NCI-H226 (cell line): ENCODE measurements at regions not wholly inside any gene's neighbourhood (a gene's known extent, or its start where the extent isn't known, plus 50 kb on each side); places are given as distances from the start of the nearest gene placed in this dataset.

ENCODE experiments used
- DNase-seq: peaks from one replicate; pipeline ENCODE4 v3.0.0-alpha.2; 2015

- no peak for DNase-seq
These were observed 224.1 kb downstream of the SS18 start for GRCh38 chr18:25866331-25866730.

DNA sequence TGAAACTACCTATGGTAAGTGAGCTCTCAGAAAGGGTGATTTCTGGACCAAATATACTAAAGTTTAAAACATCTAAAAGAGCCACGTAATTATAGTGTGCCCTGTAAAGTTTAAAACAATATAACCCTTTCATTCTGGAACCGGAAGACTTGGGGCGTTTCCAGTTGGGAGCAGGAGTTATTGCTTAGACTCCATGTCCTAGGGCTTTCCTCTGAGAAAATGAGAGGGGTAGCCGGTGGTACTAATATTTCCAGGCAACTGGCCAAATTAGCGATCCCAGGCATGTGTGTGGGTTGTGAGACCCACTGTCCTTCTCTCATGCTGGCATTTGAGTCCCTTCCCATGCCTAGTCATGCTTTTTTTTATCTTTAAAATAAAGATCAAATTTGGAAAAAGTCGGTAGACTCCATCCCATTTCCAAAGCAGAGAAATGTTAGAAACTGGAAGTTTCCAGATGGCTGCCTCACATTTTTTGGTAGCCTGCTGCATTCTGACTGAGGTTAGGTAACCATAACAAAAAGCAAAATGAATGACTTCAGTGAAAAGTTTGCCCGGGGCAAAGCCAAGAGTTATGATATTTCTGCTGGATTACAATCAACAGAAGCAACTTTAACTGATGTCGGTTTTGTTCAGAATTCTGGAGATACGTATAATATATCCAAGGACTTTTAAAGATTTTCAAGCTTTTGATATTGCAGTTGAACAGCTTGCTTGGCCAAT, 227.4 kb downstream of the SS18 start:
- DNase-seq, result no peak

- no peak for DNase-seq
These were observed 236.6 kb downstream of the SS18 start for GRCh38 chr18:25853691-25854433.

DNA sequence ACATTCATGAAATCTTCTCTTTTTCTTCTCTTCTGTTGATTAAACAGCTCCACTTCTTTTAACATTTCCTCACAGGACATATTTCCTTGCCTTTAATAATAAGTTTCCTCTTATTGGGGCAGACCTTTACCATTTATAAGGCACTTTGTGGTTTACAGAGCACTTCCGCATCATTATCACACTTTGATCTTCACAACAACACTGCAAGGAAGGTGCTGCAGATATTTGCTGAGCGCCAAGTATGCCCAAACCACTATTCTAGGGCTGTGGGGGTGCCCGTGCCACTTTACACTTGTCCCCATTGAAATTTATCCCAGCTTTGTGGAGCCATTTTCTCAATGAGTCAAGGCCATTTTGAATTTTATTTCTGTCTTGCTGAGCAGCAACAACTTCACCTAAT, 246.6 kb downstream of the SS18 start:
- no peak for DNase-seq

- no peak for DNase-seq
These were observed 247.7 kb downstream of the SS18 start for GRCh38 chr18:25842665-25843064.

GRCh38 chr18:25834061-25834460, 256.4 kb downstream of the SS18 start:
- DNase-seq, result no peak

DNA sequence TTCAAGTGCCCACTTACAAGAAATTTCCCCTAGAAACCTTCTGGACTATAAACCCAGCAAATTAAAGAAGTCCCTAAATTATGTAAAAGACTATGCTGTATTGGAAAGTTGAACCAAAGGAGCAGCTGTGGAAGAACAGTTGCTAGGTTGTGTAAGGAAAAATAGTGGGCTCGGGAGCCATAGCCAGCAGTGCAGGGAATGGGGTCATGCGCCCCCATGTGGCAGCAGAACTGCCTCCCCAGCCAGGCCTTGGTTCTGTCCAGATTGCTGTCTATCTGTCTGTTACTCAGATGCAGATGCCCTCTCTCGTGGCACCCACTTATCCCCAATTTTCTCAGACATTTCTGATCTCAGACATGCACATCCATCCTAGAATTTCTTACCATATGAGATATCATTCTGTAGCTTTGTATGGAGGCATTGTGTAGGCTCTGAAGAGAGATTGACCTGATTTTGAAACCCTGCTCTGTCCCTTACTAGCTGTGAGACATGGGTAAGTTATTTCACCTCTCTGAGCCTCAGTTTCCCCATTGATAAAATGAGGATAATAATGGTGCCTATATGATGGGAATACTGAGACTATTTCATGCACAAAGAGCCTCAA, 258.3 kb downstream of the SS18 start:
- DNase-seq, result no peak

DNA sequence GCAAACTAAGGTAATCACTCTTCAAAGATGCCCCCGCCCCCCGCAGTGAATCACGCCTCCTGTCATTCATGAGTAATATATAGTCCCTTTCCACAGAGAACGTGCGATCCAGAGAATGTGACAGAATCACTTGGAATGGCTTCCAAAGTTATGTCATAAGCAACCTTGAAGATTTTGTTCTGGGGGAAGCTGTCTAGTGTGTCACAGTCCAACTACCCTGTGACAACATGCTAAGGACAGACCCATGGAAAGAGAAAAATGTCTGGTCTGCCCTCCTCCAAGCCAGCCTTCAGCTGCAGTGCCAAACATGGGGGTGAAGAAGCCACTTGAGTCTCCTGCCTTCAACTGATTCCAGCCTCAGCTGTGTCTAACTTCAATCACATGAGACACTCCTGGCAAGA, 259.1 kb downstream of the SS18 start:
- DNase-seq, result no peak

DNA sequence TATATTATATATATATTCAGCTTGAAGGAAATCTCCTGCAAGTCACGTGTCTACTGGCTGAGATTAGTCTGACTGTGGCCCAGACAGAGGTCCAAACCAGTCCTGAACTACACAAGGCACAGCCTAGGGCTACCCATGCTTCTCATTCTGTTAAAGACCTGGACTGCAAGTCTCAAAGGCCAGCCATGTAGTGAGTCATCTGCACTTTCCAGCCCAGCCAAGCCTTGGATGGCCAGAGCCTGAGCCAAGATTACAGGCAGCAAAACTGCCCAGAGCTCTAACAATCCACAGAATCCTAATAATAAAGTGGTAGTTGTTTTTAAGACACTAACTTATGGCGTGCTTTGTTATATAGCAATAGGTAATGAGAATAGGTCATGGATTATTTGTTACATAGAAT, 259.6 kb downstream of the SS18 start:
- DNase-seq, result no peak

DNA sequence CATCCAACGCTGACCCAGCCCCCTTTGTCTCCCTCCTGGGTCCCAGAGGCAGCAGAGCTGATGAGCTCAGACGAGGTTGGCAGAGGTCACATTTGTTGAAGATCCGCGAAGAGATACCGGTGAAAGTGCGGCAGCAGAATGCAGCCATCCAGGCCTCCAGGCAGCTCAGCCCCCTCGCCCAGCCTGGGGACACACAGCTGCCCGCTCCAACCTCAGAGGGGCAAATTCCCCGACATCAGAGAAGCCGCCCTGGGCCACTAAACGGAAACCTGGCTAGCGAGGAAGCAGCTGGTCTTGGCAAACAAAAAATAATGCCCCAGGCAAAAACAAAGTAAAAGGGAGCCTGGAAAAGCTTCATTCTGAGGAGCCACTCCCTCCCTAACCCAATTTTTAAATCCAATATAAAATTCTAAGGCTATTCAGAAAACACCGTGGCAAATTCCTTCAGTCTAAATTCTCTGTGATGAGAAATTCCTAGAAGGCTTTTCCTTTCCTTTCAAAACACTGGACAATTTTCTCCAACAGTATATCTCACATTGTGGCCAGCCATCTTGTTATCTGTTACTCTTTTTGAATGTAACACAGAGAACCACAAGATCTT, 262.4 kb downstream of the SS18 start:
- no peak for DNase-seq

- DNase-seq, result no peak
These were observed 263.2 kb downstream of the SS18 start for GRCh38 chr18:25827228-25827627.

GRCh38 chr18:25826823-25827222, 263.6 kb downstream of the SS18 start:
- DNase-seq, result no peak

DNA sequence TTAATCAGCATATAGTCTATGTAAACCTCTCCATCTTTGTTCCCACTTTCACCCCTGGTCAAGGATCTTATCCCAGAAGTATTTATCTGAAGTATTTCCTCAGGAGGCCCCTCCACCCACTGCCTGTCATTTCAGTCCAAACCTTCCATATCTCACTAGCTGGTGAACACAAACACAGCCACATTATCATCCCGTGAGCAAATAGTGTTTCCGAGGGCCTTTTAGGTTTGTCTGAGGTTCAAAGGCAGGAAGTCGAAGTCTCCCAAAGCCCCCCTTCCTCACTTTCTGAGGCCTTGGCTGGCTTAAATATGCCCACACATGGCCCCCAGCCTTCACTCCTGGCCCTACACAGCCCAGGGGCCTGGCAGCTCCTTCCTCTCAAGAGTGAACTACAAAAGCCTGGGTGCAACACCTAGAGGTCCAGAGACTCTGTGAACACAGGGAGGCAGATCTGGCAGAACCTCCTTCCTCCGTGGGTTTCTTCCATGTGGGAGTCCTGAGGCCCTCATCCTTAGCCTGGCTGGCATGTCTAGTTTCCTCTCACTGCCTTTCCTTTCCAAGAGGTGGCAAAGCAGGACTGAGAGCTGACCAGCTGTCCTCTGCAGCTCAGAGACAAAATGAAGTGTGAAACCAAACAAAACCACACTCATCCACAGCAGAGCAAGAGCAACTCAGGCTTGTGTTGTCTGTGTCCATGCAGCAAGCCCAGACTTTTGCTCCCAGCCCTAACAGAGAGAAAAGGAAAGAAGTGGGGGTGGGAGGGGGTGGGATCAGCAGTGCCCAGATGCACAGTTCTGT, 264.2 kb downstream of the SS18 start:
- DNase-seq, result no peak

DNA sequence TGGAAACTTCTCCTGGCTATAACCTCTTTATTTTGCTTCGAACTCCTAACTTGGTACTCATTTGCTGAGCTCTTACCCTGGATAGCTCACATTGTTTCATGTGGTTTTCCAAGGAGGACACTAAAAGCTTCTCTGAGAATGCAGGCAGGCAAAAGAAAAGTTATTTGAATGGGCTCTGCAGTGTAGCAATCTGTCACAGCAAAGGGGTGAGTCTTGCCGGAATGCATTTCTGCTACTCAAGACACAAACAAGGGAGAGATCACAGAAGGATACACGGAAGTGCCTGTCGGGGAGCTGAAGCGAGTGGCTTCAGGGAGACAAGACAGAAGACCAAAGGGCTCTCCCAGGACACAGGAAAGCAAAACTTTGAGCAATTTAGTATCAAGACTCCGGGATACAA, 265.4 kb downstream of the SS18 start:
- no peak for DNase-seq

- DNase-seq, result no peak
These were observed 270.6 kb downstream of the SS18 start for GRCh38 chr18:25819746-25820363.

DNA sequence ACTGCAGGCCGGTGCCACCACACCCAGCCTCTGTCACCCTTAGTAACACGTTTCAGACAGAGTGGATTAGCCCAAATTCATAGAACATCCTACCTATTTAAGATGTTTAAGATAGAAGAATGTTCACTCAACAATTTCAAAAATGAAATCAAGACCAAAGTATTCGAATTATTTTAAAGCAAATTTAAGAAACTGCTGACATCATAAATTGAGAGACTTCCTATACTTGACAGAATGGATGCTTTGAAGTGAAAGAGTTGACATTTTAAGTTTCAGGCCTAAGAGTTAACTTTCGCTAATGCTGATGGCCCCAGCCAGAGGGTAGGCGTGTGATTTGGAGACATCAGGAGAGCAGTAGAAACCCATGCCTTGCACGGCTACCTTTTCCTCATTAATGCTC, 271.9 kb downstream of the SS18 start:
- no peak for DNase-seq

GRCh38 chr18:25817546-25818237, 272.7 kb downstream of the SS18 start:
- DNase-seq, result no peak

DNA sequence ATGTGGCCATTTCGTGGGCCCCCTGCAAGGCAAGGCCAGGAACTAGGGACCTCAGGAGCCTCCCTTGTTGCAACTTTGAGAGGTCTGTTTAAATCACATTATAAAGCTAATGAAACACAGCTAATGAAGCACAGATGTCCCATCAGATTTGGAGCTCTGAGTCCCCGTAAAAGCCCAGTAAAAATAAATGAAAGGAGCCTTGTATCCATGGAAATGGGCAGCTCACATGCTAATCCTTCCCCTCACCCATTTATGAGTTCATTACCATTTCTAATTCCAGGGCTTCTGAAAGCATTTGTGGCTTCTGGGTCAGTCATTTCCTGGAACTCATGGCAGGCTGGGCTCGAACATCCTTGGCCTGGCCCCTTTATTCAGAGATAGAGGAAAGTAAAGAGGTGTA, 274.8 kb downstream of the SS18 start:
- no peak for DNase-seq

DNA sequence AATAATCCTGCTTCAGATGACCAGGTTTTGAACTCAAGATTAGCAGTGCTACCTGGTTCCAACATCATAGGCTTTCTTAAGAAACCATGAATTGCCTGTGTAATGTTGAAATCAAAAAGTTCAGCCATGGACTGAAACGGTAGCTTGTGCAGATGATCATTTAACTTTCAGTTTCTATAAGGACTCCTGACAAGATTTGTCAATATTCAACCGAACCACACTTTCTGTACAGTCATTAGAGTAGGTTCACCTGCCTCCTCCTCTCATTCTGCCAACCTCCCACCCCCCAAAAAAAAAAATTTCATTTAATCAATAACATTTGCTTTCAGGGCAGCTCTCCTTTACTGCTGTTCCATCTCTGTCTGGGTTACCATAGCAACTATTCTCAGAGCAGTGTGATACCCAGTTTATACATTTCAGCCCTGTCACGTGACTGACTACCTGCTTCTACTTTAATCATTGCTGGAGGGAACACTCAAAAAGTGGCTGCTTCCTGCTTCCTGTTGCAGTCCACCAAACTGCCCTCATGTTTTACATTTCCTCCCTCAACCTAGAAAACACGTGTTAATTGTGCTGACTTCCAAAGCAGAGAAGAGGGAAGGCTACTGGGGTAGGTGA, 275.5 kb downstream of the SS18 start:
- DNase-seq, result no peak

GRCh38 chr18:25813110-25813509, 277.3 kb downstream of the SS18 start:
- DNase-seq, result no peak

DNA sequence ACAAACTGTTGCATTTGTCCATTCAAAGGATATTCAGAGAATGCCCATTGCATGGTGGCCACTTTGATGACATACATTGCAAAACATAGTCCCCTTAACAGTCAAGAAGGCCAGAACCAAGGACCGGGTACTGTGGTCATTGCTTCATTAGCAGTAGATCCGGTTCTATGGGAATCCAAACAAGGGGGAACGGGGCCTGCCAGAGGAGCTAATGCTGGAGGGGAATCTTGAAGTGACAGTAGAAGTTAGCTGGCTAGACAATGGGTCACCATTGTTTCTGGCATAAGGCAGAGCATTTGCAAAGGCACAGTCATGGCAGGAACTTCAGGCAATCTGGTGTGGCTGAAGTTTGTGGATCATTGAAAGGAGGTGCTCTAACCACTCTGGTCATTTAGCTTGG, 279.7 kb downstream of the SS18 start:
- no peak for DNase-seq
